ENCODE measurements at regions not wholly inside any gene's neighbourhood (a gene's known extent, or its start where the extent isn't known, plus 50 kb on each side); places are given as distances from the start of the nearest gene placed in this dataset.

GRCh38 chr18:22332590-22332989 is 85.1 kb downstream of the CTAGE1 start:
- no peak overlapping the region for H3K4me3 ChIP-seq (ENCODE audit: low read length)
- H3K36me3 ChIP-seq (ENCODE audit: control insufficient read depth, insufficient read depth, low read length) = no peaks in the 10 kb centered on the region
- H3K4me1 ChIP-seq (ENCODE audit: control insufficient read depth, insufficient read depth, low read length) = peaks cover 21% of the 10 kb centered on the region
- no CpG with 5 or more reads among the region's 5 CpGs for WGBS (ENCODE audit: insufficient coverage, low lambda C conversion rate)
- H3K27ac ChIP-seq (ENCODE audit: low read length) = no peak overlapping the region
- H3K27me3 ChIP-seq (ENCODE audit: control insufficient read depth, insufficient read depth, low read length) = no peaks in the 10 kb centered on the region
- DNase-seq = no peak
- no peaks in the 10 kb centered on the region for H3K9me3 ChIP-seq (ENCODE audit: control insufficient read depth, low read depth, low read length)

- no peaks in the 10 kb centered on the region for H3K9me3 ChIP-seq (ENCODE audit: control insufficient read depth, low read depth, low read length)
- no peaks in the 10 kb centered on the region for H3K36me3 ChIP-seq (ENCODE audit: control insufficient read depth, insufficient read depth, low read length)
- no peaks in the 10 kb centered on the region for H3K27me3 ChIP-seq (ENCODE audit: control insufficient read depth, insufficient read depth, low read length)
- no peak for DNase-seq
- H3K27ac ChIP-seq (ENCODE audit: low read length) = no peak overlapping the region
- no CpG with 5 or more reads among the region's 5 CpGs for WGBS (ENCODE audit: insufficient coverage, low lambda C conversion rate)
- H3K4me3 ChIP-seq (ENCODE audit: low read length) = no peak overlapping the region
- H3K4me1 ChIP-seq (ENCODE audit: control insufficient read depth, insufficient read depth, low read length) = peaks cover 13% of the 10 kb centered on the region
Observed at GRCh38 chr18:22330508-22330907, 87.2 kb downstream of the CTAGE1 start.

GRCh38 chr18:22325396-22325795 is 92.3 kb downstream of the CTAGE1 start:
- no peaks in the 10 kb centered on the region for H3K27me3 ChIP-seq (ENCODE audit: control insufficient read depth, insufficient read depth, low read length)
- 100% methylated on average over 1 of the region's 8 CpGs for WGBS (ENCODE audit: insufficient coverage, low lambda C conversion rate)
- no peaks in the 10 kb centered on the region for H3K9me3 ChIP-seq (ENCODE audit: control insufficient read depth, low read depth, low read length)
- H3K27ac ChIP-seq (ENCODE audit: low read length) = no peak overlapping the region
- H3K36me3 ChIP-seq (ENCODE audit: control insufficient read depth, insufficient read depth, low read length) = no peaks in the 10 kb centered on the region
- peaks cover 3% of the 10 kb centered on the region for H3K4me1 ChIP-seq (ENCODE audit: control insufficient read depth, insufficient read depth, low read length)
- no peak overlapping the region for H3K4me3 ChIP-seq (ENCODE audit: low read length)
- no peak for DNase-seq

- H3K4me1 ChIP-seq (ENCODE audit: control insufficient read depth, insufficient read depth, low read length) = peaks cover 3% of the 10 kb centered on the region
- no peaks in the 10 kb centered on the region for H3K36me3 ChIP-seq (ENCODE audit: control insufficient read depth, insufficient read depth, low read length)
- no peaks in the 10 kb centered on the region for H3K27me3 ChIP-seq (ENCODE audit: control insufficient read depth, insufficient read depth, low read length)
- 20% methylated on average over 1 of the region's 30 CpGs for WGBS (ENCODE audit: insufficient coverage, low lambda C conversion rate)
- H3K27ac ChIP-seq (ENCODE audit: low read length) = no peak overlapping the region
- no peaks in the 10 kb centered on the region for H3K9me3 ChIP-seq (ENCODE audit: control insufficient read depth, low read depth, low read length)
- peak overlapping the region; percentile 14 for H3K4me3 ChIP-seq (ENCODE audit: low read length)
- peak in 1 of 2 donors; percentile 74 for DNase-seq
Observed at GRCh38 chr18:22324191-22325131, 93.3 kb downstream of the CTAGE1 start.

- DNase-seq = peak in 1 of 2 donors; percentile 28
- WGBS (ENCODE audit: insufficient coverage, low lambda C conversion rate) = 100% methylated on average over 1 of the region's 7 CpGs
- Histone ChIP-seq H3K27ac (ENCODE audit: low read length) (no peak overlapping the region), H3K4me1 (ENCODE audit: control insufficient read depth, insufficient read depth, low read length) (peaks cover 3% of the 10 kb centered on the region), H3K27me3 (ENCODE audit: control insufficient read depth, insufficient read depth, low read length) (no peaks in the 10 kb centered on the region), H3K36me3 (ENCODE audit: control insufficient read depth, insufficient read depth, low read length) (no peaks in the 10 kb centered on the region), H3K9me3 (ENCODE audit: control insufficient read depth, low read depth, low read length) (no peaks in the 10 kb centered on the region), H3K4me3 (ENCODE audit: low read length) (no peak overlapping the region)
Observed at GRCh38 chr18:22322243-22322691, 95.4 kb downstream of the CTAGE1 start.

GRCh38 chr18:22320771-22321170 is 96.9 kb downstream of the CTAGE1 start:
- Histone ChIP-seq H3K4me1 (ENCODE audit: control insufficient read depth, insufficient read depth, low read length) (peaks cover 3% of the 10 kb centered on the region), H3K4me3 (ENCODE audit: low read length) (no peak overlapping the region), H3K27me3 (ENCODE audit: control insufficient read depth, insufficient read depth, low read length) (no peaks in the 10 kb centered on the region), H3K27ac (ENCODE audit: low read length) (no peak overlapping the region), H3K9me3 (ENCODE audit: control insufficient read depth, low read depth, low read length) (no peaks in the 10 kb centered on the region), H3K36me3 (ENCODE audit: control insufficient read depth, insufficient read depth, low read length) (no peaks in the 10 kb centered on the region)
- peak in 1 of 2 donors; percentile 58 for DNase-seq
- 67% methylated on average over 1 of the region's 3 CpGs for WGBS (ENCODE audit: insufficient coverage, low lambda C conversion rate)

- Histone ChIP-seq H3K27ac (ENCODE audit: low read length) (no peak overlapping the region), H3K36me3 (ENCODE audit: control insufficient read depth, insufficient read depth, low read length) (no peaks in the 10 kb centered on the region), H3K4me1 (ENCODE audit: control insufficient read depth, insufficient read depth, low read length) (peaks cover 3% of the 10 kb centered on the region), H3K4me3 (ENCODE audit: low read length) (no peak overlapping the region), H3K9me3 (ENCODE audit: control insufficient read depth, low read depth, low read length) (no peaks in the 10 kb centered on the region), H3K27me3 (ENCODE audit: control insufficient read depth, insufficient read depth, low read length) (no peaks in the 10 kb centered on the region)
- DNase-seq = no peak
- no CpG with 5 or more reads among the region's 4 CpGs for WGBS (ENCODE audit: insufficient coverage, low lambda C conversion rate)
Observed at GRCh38 chr18:22320155-22320554, 97.6 kb downstream of the CTAGE1 start.

- H3K4me1 ChIP-seq (ENCODE audit: control insufficient read depth, insufficient read depth, low read length) = peaks cover under 1% of the 10 kb centered on the region
- no peak overlapping the region for H3K27ac ChIP-seq (ENCODE audit: low read length)
- 80% methylated on average over 1 of the region's 8 CpGs for WGBS (ENCODE audit: insufficient coverage, low lambda C conversion rate)
- no peaks in the 10 kb centered on the region for H3K27me3 ChIP-seq (ENCODE audit: control insufficient read depth, insufficient read depth, low read length)
- no peak for DNase-seq
- no peaks in the 10 kb centered on the region for H3K9me3 ChIP-seq (ENCODE audit: control insufficient read depth, low read depth, low read length)
- H3K36me3 ChIP-seq (ENCODE audit: control insufficient read depth, insufficient read depth, low read length) = no peaks in the 10 kb centered on the region
- H3K4me3 ChIP-seq (ENCODE audit: low read length) = no peak overlapping the region
Observed at GRCh38 chr18:22318745-22319407, 98.8 kb downstream of the CTAGE1 start.

GRCh38 chr18:22314420-22314819 is 103.3 kb downstream of the CTAGE1 start:
- DNase-seq = no peak
- WGBS (ENCODE audit: insufficient coverage, low lambda C conversion rate) = 100% methylated on average over 1 of the region's 3 CpGs
- Histone ChIP-seq H3K36me3 (ENCODE audit: control insufficient read depth, insufficient read depth, low read length) (no peaks in the 10 kb centered on the region), H3K27ac (ENCODE audit: low read length) (no peak overlapping the region), H3K9me3 (ENCODE audit: control insufficient read depth, low read depth, low read length) (no peaks in the 10 kb centered on the region), H3K27me3 (ENCODE audit: control insufficient read depth, insufficient read depth, low read length) (no peaks in the 10 kb centered on the region), H3K4me3 (ENCODE audit: low read length) (no peak overlapping the region), H3K4me1 (ENCODE audit: control insufficient read depth, insufficient read depth, low read length) (no peaks in the 10 kb centered on the region)

- H3K27me3 ChIP-seq (ENCODE audit: control insufficient read depth, insufficient read depth, low read length) = no peaks in the 10 kb centered on the region
- DNase-seq = no peak
- H3K27ac ChIP-seq (ENCODE audit: low read length) = no peak overlapping the region
Observed at GRCh38 chr18:22314001-22314400, 103.7 kb downstream of the CTAGE1 start.

More at GRCh38 chr18:22314001-22314400, 103.7 kb downstream of the CTAGE1 start:
- H3K4me3 ChIP-seq (ENCODE audit: low read length) = no peak overlapping the region
- no peaks in the 10 kb centered on the region for H3K36me3 ChIP-seq (ENCODE audit: control insufficient read depth, insufficient read depth, low read length)
- H3K4me1 ChIP-seq (ENCODE audit: control insufficient read depth, insufficient read depth, low read length) = no peaks in the 10 kb centered on the region
- WGBS (ENCODE audit: insufficient coverage, low lambda C conversion rate) = 83% methylated on average over 2 of the region's 6 CpGs
- H3K9me3 ChIP-seq (ENCODE audit: control insufficient read depth, low read depth, low read length) = no peaks in the 10 kb centered on the region

Data from large intestine (tissue), 3 donors.